ENCODE measurements at regions not wholly inside any gene's neighbourhood (a gene's known extent, or its start where the extent isn't known, plus 50 kb on each side); places are given as distances from the start of the nearest gene placed in this dataset.
A peak's percentile ranks its signal among the peaks of the same experiment; 100 is the strongest.

DNA sequence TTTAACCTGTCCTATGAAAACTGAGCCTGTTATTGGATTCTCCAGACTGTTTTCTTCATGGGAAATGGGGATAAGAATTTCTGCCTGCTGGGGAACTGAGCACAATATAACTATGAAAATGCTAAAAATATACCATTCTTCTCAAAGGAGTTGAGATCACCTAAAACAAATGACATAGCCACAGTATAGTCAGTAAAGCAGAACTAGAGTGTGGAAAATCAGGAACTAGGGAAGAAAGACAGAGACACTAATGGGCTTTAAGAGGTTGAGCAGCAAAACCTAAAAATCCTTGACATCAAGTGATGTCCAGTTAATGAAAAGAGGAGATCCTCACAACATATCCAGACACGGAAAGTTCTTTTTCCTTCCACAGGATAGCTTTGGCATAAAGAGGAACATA lies 215.7 kb upstream of the CST7 start:
- peaks cover 0 to 2% (median 0%) of the 10 kb centered on the region in 3 donors for H3K27me3 Mint-ChIP-seq (ENCODE audit: low read depth in 3 of 3)
- no peaks in the 10 kb centered on the region for H3K9me3 Mint-ChIP-seq
- no peaks in the 10 kb centered on the region for H3K4me1 Mint-ChIP-seq
- H3K36me3 Mint-ChIP-seq = no peaks in the 10 kb centered on the region
- H3K27ac Mint-ChIP-seq = no peak overlapping the region
- DNase-seq = no peak
- no peak overlapping the region for H3K4me3 Mint-ChIP-seq

DNA sequence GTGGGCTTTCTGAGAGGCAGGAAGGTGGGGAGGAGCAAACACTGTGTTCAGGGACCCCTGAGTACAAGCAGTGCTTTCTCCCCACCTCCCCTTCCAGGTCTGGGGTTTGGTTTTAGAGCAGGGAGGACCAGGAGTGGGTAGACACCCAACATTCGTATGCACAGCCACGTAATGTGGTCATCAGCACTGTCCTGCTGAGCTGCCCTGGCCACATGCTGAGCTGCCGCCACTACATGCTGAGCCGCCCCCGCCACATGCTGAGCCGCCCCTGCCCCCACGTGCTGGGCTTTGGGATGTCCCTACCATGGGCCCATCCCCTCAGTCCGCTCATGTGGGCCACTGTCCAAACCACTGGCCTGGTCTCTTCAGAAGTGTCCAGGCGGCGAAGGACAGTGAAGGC lies 214.9 kb upstream of the CST7 start:
- Mint-ChIP-seq H3K27me3 (ENCODE audit: low read depth in 3 of 3) (peaks cover 0 to 2% (median 0%) of the 10 kb centered on the region in 3 donors), H3K4me3 (no peak overlapping the region), H3K9me3 (no peaks in the 10 kb centered on the region), H3K36me3 (no peaks in the 10 kb centered on the region), H3K27ac (no peak overlapping the region), H3K4me1 (peaks cover 3% of the 10 kb centered on the region in 2 donors)
- DNase-seq = no peak

DNA sequence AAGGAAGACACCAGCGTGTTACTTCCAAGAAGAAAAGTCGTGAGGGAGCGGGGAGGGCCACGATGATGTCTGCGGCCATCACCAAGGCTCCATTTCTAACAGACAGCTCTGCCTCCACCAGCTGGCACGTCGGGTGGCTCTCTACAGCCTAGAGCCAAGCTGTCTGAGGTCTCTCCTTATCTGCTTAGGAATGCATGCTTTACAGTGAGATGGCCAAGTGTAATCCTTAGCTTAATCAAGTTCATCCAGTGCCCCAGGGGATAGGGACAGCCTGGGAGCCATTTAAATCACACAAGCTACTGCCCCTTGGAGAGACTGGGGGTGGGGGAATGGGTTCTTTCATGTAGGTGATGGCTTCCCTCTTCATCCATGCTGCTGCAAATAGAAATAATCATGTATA lies 213.8 kb upstream of the CST7 start:
- Mint-ChIP-seq H3K27me3 (ENCODE audit: low read depth in 3 of 3) (peaks cover 0 to 2% (median 0%) of the 10 kb centered on the region in 3 donors), H3K4me3 (no peak overlapping the region), H3K27ac (no peak overlapping the region), H3K36me3 (no peaks in the 10 kb centered on the region), H3K4me1 (peaks cover 7 to 10% of the 10 kb centered on the region in 2 donors), H3K9me3 (no peaks in the 10 kb centered on the region)
- no peak for DNase-seq

DNA sequence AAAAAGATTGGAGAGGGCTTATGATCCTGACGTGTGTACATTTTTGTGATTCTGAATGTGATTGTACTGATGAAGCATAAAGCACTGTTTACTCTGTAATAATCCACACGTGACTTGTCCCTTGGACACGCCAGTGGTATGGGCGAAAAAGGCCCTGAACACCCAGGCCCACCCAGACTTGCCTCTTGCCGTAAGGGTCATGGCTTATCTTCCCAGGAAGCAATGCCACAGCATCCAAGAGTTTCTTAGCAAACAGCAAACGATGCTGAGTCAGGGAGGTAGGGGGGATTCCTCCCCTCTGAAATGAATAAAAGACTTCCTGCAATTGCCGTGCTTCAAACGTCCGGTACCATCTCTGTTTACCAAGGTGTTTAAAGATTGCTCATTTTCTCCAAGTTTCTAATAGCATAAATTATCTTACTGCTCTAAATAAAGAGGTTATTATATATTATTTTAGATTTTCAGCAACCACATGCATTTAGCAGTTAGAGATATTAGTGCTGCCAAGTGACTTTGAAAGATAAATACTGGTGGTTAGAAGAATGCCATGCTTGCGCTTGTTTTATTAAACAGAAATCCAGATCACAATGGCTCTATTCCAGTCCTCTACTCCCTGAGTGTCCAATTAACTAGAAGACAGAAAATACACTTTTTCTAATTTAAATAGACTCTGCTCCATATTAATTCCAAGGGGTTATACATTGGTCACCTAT lies 212.8 kb upstream of the CST7 start:
- no peak for DNase-seq
- H3K36me3 Mint-ChIP-seq = no peaks in the 10 kb centered on the region
- H3K9me3 Mint-ChIP-seq = no peaks in the 10 kb centered on the region
- peaks cover 7 to 10% of the 10 kb centered on the region in 2 donors for H3K4me1 Mint-ChIP-seq
- peaks cover 0 to 2% (median 0%) of the 10 kb centered on the region in 3 donors for H3K27me3 Mint-ChIP-seq (ENCODE audit: low read depth in 3 of 3)
- peak overlapping the region in 1 of 6 donors; percentile 36 for H3K27ac Mint-ChIP-seq
- no peak overlapping the region for H3K4me3 Mint-ChIP-seq

DNA sequence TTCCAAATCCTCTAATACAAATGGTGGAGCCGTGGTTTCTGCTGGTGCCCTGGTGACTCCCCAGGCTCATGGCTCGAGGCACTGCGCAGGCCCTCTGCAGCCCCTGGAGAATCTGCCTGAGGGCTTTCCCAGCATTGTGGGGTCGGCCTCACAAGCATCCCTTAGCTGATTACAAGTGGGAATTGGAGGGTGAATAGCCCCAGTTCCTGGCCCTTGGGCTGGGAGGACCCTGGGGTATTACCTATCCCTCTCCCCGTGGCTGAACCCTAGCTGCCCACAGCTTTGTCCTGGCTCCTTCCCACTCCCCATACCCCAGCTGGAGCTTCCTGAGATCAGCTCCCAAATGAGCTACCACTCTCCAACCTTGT lies 212.2 kb upstream of the CST7 start:
- H3K36me3 Mint-ChIP-seq = no peaks in the 10 kb centered on the region
- peaks cover 0 to 2% (median 0%) of the 10 kb centered on the region in 3 donors for H3K27me3 Mint-ChIP-seq (ENCODE audit: low read depth in 3 of 3)
- peaks cover 7 to 10% of the 10 kb centered on the region in 2 donors for H3K4me1 Mint-ChIP-seq
- no peak for DNase-seq
- H3K4me3 Mint-ChIP-seq = no peak overlapping the region
- no peaks in the 10 kb centered on the region for H3K9me3 Mint-ChIP-seq
- H3K27ac Mint-ChIP-seq = no peak overlapping the region

DNA sequence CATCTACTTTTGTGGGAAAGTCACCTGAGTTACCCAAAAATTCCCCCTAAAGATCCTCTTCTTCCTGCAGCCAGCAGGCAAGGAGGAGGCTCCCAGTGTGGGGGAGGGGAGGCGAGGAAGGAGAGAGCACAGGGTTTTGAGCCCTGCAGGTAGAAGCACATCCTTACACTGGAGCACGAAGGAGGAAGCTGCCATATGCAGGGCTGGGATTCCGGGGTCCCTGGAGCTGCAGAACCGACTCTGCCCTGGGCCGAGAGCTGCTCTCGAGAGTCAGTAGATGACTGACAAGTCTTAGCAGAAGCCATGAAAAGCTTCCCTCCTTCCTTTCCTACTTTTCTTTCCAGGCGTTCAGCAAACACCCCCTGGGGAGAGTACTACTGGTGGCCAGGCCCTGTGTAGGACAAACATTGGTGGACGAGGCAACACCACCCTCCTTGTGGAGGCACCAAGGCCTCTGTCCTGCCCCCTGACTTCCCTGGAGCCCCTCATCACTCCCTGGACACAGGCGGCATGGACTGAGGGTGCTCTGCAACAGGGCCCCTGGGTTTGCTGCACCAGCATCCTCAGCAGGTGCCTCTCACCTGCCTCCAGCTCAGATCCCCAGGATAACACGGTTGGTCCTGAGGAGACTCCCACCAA lies 211.7 kb upstream of the CST7 start:
- Mint-ChIP-seq H3K9me3 (no peaks in the 10 kb centered on the region), H3K4me3 (no peak overlapping the region), H3K27me3 (ENCODE audit: low read depth in 3 of 3) (peaks cover 0 to 2% (median 0%) of the 10 kb centered on the region in 3 donors), H3K4me1 (peaks cover 7 to 10% of the 10 kb centered on the region in 2 donors), H3K27ac (no peak overlapping the region), H3K36me3 (no peaks in the 10 kb centered on the region)
- no peak for DNase-seq

DNA sequence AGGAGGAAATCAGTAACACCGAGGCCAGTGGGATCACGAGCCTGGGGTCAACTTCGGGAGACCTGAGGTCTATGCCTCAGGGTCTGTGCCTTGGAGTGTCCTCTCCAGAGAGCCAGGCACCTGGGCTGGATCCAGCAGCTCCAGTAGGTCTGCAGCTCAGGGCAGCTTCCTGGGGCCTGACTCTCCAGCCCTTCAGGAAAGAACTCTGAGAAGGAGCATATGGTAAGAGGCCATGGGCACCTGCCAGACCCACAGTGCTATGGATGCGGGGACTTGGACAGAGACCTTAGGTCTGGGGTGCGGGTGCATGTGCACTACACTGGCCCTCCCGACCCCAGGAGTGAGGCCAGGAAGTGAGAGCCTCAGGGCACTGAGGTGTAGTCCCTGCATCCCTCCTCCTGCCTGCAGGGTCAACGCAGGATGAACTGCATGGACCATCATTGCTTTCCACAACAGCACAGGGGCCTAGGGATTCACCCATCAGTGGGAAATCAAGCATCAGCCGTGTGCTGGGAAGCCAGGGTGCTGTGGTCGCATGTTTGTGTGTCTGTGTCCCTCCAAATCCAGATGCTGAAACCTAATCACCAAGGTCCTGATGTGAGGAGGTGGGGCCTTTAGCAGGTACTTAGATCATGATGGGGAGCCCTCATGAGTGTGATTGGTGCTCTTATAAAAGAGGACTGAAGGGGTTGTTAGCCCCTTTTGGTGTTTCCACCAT lies 210.9 kb upstream of the CST7 start:
- Mint-ChIP-seq H3K4me3 (no peak overlapping the region), H3K4me1 (peaks cover 7 to 10% of the 10 kb centered on the region in 2 donors), H3K36me3 (no peaks in the 10 kb centered on the region), H3K9me3 (no peaks in the 10 kb centered on the region), H3K27ac (peak overlapping the region in 1 of 6 donors; percentile 41), H3K27me3 (ENCODE audit: low read depth in 3 of 3) (peaks cover 0 to 2% (median 0%) of the 10 kb centered on the region in 3 donors)
- DNase-seq = no peak

DNA sequence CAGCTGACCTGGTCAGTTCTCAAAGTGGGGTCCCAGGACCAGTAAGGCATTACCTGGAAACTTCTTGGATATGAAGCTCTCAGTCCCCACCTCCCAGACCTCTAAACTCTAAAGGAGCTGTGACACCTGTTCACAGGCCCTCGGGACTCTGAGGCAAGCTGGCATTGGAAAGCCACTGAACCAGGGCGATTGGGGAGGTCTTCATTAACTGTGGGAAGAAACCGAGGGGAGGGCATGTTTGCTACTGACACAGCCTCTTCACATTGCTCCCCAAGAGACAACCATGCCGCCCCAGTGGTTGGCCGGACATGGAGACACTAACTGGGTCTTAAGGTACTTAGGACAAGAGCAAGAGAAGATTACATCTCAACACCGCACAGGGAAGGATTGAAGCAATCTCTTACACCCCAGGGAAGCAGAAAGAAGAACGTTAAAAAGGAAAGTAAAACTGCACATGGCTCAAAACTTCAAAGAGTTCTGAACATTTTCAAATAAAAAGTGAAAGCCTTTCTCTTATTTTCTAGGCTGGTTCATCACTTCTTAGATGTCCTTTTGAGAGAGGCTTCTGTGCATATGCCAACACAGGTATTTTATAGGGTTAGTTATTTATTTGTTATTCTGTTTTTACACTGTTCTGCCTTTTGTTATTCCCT lies 210.0 kb upstream of the CST7 start:
- no peak for DNase-seq
- Mint-ChIP-seq H3K9me3 (no peaks in the 10 kb centered on the region), H3K4me1 (peaks cover 7 to 10% of the 10 kb centered on the region in 2 donors)

DNA sequence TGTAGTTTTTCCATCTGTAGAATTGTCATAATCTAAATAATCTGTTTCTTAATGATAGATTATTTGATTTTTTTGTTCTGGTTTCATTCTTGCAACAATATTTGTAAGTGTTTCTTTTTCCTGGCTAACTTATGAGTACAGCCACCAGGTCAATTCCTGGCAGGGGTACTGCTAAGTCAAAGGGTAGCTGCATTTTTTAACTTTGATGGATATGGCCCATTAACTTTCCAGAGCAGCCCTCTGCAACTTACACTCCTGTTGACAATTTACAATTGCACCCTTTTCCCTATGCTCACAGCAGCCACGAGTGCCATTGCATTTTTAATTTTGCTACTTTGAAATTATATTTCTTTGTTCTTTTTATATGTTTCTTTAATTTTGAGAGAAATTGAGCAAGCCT lies 209.3 kb upstream of the CST7 start:
- H3K4me1 Mint-ChIP-seq = peaks cover 7 to 10% of the 10 kb centered on the region in 2 donors
- no peaks in the 10 kb centered on the region for H3K9me3 Mint-ChIP-seq
- H3K4me3 Mint-ChIP-seq = peak overlapping the region in 1 of 5 donors; percentile 41
- peaks cover 0 to 4% (median 2%) of the 10 kb centered on the region in 3 donors for H3K27me3 Mint-ChIP-seq (ENCODE audit: low read depth in 3 of 3)
- DNase-seq = no peak
- peak overlapping the region in 4 of 6 donors; percentile 50 to 76 (median 58) for H3K27ac Mint-ChIP-seq
- no peaks in the 10 kb centered on the region for H3K36me3 Mint-ChIP-seq

More for the DNA sequence above, 210.0 kb upstream of the CST7 start:
- Mint-ChIP-seq H3K27me3 (ENCODE audit: low read depth in 3 of 3) (peaks cover 0 to 4% (median 2%) of the 10 kb centered on the region in 3 donors), H3K27ac (peak overlapping the region in 5 of 6 donors; percentile 50 to 76 (median 63)), H3K4me3 (peak overlapping the region in 3 of 5 donors; percentile 5 to 70 (median 41)), H3K36me3 (no peaks in the 10 kb centered on the region)

DNA sequence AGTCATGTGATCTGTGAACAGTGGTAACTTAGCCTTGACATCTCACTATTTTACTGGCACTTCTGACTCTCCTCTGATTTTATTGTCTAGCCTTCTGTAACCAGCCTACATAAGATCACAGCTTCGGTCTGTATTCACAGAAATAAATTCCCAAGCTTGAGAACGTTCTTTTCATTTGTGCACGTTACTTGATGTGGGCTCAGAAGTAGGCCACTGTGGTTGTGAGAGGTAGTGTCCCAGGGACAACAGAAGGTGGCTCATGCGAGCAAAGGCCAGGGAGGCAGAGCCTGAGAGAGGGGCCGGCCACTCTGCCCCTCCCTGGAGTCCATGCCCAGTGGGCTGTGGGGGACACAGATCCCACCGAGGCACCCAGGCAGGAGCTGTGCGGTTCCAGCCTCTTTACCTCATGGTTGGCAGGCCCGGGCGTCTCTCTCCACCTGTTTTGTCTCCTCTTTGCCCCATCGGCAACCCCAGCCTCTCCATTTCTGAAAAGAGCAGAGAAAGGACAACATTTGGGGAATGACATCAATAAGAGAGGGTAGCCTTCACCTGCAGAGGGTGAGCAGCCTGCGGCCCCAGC lies 207.5 kb upstream of the CST7 start:
- Mint-ChIP-seq H3K36me3 (no peaks in the 10 kb centered on the region), H3K27ac (no peak overlapping the region), H3K9me3 (no peaks in the 10 kb centered on the region), H3K4me3 (no peak overlapping the region), H3K4me1 (peaks cover 7 to 10% of the 10 kb centered on the region in 2 donors), H3K27me3 (ENCODE audit: low read depth in 3 of 3) (peaks cover 0 to 4% (median 2%) of the 10 kb centered on the region in 3 donors)
- no peak for DNase-seq

DNA sequence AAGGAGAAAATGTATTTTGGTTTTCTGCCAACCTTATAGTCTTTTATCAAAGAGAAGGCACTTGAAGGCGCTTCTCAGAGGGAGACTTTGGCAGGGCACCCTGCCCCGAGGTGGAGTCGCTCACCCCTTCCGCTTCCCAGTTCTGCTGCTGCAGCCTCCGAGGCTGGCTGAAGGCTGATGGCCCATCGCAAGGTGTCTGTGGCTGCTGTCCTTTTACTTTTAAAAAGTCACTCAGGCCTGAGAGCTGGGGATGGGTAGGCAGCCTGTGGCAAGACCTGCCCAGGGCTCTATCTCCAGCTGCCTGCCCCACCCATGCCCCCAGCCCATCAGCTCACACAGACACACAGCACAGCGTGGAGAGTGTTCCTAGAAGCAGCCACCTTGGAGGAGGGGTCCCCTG lies 206.6 kb upstream of the CST7 start:
- Mint-ChIP-seq H3K9me3 (no peaks in the 10 kb centered on the region), H3K4me1 (peaks cover 7 to 10% of the 10 kb centered on the region in 2 donors), H3K27me3 (ENCODE audit: low read depth in 3 of 3) (peaks cover 0 to 4% (median 2%) of the 10 kb centered on the region in 3 donors), H3K27ac (no peak overlapping the region), H3K36me3 (no peaks in the 10 kb centered on the region), H3K4me3 (no peak overlapping the region)
- DNase-seq = no peak

DNA sequence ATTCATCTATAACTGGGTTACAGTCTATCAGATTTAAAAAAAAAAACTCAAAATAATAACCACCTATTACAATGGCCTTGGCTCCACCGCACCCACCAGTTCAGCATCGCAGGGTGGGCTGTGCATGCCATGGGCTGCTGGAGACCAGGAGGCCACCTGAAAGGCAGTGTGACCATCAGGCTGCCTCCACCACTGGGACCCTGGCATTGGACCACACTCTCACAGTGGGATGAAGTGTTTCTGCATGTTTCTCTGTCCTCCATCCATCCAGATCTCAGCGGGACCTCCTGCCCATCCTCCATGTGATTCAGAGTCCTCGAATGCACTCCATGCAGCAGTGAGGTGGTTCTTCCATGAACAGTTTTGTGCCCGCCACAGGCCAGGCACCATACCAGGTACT lies 206.1 kb upstream of the CST7 start:
- Mint-ChIP-seq H3K36me3 (no peaks in the 10 kb centered on the region), H3K4me3 (no peak overlapping the region), H3K9me3 (no peaks in the 10 kb centered on the region), H3K4me1 (peaks cover 7 to 10% of the 10 kb centered on the region in 2 donors), H3K27me3 (ENCODE audit: low read depth in 3 of 3) (peaks cover 0 to 4% (median 2%) of the 10 kb centered on the region in 3 donors), H3K27ac (no peak overlapping the region)
- no peak for DNase-seq

DNA sequence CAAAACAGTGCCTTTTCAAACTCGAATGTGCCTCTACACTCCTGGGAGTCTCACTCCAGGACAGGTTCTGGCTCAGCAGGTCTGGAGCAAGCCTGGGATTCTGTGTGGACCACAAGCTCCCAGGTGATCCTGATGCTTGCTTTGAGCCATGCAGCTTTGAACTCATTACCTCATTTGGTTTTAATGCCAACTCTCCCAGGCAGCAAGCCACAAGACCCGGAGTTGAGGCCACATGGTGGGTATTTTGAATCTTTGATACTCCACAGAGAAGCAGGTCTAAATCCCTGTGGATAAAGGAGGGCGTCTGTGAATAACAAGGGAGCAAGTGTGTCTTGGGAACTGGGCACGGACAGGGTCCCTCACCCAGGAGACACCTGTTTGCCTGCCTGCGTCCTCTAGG lies 205.4 kb upstream of the CST7 start:
- Mint-ChIP-seq H3K9me3 (no peaks in the 10 kb centered on the region), H3K27ac (no peak overlapping the region), H3K4me3 (no peak overlapping the region), H3K36me3 (no peaks in the 10 kb centered on the region), H3K4me1 (peaks cover 7 to 10% of the 10 kb centered on the region in 2 donors), H3K27me3 (ENCODE audit: low read depth in 3 of 3) (peaks cover 0 to 4% (median 2%) of the 10 kb centered on the region in 3 donors)
- no peak for DNase-seq

Measured in immature natural killer cell (primary cell).